GM12873 (cell line): ENCODE measurements at regions not wholly inside any gene's neighbourhood (a gene's known extent, or its start where the extent isn't known, plus 50 kb on each side); places are given as distances from the start of the nearest gene placed in this dataset.

Experiments
- TF ChIP-seq, protein P1 (sequence below): IDR thresholded peaks from 2 replicates; pipeline ENCODE4 v1.5.1; 2012; ENCODE audit warnings: low read depth, mild to moderate bottlenecking, moderate library complexity, low read length, control low read depth; ENCODE audit not compliant: insufficient read depth; ENCODE audit errors: missing control alignments

DNA sequence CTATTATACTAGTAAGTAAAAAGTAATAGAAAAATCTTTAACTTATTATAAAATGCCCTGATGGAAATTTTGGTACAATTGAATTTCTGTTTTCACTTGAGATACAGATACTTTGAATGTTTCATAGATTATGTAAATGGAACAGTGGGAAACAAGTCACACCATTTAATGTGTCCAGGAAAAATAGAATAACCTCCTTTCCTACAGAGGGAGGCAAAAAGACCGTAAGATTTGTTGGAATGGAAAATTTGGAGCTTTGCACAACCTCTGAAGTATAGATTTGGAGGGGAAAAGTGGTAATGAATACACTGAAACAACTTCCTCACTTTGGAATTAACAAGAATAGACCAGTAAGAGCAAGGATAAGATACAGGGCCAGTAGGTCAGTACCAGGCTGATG lies 149.2 kb upstream of the L3MBTL4 start:
- TF ChIP-seq, protein P1, sequence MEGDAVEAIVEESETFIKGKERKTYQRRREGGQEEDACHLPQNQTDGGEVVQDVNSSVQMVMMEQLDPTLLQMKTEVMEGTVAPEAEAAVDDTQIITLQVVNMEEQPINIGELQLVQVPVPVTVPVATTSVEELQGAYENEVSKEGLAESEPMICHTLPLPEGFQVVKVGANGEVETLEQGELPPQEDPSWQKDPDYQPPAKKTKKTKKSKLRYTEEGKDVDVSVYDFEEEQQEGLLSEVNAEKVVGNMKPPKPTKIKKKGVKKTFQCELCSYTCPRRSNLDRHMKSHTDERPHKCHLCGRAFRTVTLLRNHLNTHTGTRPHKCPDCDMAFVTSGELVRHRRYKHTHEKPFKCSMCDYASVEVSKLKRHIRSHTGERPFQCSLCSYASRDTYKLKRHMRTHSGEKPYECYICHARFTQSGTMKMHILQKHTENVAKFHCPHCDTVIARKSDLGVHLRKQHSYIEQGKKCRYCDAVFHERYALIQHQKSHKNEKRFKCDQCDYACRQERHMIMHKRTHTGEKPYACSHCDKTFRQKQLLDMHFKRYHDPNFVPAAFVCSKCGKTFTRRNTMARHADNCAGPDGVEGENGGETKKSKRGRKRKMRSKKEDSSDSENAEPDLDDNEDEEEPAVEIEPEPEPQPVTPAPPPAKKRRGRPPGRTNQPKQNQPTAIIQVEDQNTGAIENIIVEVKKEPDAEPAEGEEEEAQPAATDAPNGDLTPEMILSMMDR = no peak

DNA sequence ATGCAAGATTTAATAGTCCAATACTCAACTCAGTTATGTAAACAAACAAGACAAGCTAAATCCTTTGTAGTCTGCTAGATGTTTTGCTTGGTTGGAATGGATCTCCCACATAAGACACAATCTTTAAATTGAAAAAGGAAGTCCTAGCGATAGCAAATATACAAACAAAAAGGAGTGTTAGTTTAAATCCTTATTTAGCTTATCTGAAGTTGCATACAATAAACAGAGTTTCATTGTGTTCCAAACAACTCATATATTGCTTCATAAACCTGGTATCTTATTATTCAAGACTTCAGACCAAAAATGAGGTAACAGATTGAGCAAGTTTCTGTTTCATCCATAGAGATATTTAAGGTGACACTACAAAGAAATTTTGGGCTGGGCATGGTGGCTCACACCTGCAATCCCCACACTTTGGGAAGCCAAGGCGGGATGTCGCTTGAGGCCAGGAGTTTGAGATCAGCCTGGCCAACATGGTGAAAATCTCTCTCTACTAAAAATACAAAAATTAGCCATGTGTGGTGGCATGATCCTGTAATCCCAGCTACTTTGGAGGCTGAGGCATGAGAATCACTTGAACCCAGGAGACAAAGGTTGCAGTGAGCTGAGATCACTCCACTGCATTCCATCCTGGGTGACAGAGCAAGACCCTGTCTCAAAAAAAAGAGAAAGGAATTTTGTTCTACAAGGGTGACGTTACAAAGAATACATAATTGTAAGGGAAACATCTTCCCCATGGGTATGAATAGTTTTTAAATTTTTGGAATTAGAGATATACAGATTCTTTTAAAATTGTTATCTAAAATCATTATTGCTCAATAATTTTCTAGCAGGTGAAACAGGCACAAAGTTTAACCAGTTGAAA lies 150.5 kb upstream of the L3MBTL4 start:
- TF ChIP-seq, protein P1 = no peak

DNA sequence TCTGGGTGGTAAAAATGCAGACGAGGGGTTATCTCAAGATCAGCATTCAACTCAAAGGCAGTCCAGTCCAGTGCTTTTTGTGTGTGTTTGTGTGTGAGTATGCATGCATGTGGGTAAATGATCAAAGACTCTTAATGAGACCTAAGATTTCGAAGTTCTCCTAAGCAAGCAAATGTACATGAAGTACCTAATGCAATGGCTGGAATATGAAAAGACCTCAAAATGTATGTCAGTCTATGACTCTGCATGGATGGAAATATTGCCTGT lies 151.0 kb upstream of the L3MBTL4 start:
- TF ChIP-seq, protein P1 = no peak

DNA sequence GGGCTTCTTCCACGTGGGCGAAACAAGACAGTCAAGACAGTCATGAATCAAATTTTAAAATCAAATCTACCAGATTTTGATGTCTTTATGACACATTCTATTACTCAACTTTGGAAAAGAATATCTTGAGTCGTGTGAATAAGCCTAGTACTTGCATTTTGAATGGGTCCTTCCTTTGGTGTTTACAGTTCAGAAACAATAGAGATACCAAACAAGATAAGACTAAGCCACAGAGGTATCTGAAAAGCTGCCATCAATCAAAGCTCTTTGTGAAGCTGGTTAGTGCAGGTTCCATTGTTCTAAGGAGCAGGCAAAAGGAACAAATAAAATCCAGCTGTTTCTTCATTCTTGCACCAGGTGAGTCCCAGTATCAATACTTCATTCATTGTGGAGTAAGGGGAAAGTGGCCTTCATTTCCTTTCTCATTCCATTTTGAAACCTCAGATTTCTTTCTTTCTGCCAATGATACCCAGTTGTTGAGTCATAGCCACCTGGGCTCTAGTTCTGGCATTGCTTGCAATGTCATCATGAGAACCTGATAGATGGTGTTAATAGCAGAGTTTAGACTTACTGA lies 151.7 kb upstream of the L3MBTL4 start:
- TF ChIP-seq, protein P1 = no peak

DNA sequence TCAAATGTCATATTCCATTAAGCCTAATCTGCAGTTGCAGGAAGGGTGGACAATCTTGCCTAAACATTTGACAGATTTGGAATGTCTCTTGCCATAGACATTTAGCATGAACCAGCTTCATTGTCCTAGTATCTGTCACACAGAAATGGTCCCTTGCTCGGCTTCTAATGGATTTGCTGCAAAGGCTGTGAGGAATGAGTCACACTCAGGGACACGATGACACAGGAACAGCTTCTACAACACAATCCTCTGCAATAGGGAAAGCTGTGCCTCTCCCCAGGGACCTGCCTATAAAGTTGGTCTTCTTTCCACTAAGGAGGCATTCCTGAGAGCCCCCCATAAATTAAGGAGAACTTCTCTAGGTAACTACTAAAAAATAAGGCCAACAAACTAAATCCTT lies 155.1 kb upstream of the L3MBTL4 start:
- TF ChIP-seq, protein P1 = no peak

DNA sequence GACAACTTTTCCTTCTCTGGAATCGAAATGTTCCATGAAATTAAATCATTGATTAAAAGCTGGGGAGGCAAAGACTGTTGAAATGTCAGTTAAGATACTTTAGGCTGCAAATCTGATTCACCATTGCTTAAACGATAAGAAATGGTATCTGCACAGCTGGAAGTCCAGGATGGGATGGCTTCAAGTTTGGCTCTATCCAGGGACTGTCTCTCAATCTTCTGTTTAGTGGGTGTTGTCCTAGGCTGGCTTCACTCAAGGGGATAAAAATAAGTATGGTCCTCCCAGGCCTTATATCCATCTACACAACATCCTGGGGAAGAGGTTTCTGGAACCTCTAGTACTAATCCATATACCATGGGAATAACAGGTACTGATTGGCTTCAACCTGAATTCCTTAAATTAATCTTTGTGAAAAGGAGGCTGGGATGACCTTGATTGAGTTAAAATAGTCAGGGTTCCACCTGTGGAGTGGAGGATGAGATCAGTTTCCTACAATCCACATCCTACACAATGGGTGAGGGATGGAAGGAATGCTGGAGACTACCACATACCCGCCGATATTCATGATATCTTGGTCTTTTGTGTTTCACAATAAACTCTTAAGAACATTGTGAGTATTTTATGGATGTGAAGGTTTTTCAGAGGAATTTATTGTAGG lies 156.0 kb upstream of the L3MBTL4 start:
- TF ChIP-seq, protein P1 = no peak

DNA sequence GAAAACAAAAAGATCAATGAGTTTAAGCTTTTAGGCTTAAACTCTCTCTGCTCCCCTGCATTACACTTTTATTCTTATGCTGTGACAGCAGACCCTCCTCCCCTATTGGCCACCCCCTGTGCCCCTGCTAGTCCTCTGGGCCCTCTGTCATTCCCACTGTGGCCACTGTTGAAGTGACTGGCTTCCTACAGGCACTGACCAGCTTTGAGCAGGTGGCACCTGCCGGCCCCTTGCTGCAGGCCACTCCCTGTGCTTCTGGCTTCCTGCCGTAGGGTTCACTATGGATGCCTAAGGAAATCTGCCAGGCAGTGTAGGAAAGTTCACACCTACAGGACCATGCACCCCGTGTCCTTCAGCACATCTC lies 156.5 kb upstream of the L3MBTL4 start:
- TF ChIP-seq, protein P1 = no peak
